Stimulated activated CD4-positive, alpha-beta T cell treated with anti-CD3 and anti-CD28 coated beads, Interleukin-12 subunit alpha, Interleukin-12 subunit beta, amount 100 ng/mL, for 4 hours (primary cell): ENCODE measurements at regions not wholly inside any gene's neighbourhood (a gene's known extent, or its start where the extent isn't known, plus 50 kb on each side); places are given as distances from the start of the nearest gene placed in this dataset.

ENCODE experiments used
- DNase-seq: peaks from one replicate; pipeline ENCODE4 v3.0.0-alpha.2; 2020

DNA sequence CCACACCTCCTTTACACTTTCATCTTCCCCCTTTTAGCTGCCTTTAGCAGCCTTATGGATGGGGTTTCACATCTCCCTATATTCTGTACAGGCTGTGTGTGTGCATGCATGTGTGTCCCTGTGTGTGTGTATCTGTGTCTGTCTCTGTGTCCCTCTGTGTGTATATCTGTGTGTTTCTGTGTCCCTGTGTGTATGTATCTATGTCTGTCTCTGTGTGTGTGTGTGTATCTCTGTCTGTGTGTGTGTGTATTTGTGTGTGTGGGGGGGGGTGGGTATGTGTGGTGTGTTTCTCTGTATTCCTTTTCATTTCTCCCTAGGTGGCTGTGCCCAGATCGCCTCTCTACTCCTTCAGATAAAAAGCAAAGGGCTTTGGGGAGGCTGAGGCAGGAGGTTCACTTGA lies 52.2 kb upstream of the CD83 start:
- DNase-seq = no peak

DNA sequence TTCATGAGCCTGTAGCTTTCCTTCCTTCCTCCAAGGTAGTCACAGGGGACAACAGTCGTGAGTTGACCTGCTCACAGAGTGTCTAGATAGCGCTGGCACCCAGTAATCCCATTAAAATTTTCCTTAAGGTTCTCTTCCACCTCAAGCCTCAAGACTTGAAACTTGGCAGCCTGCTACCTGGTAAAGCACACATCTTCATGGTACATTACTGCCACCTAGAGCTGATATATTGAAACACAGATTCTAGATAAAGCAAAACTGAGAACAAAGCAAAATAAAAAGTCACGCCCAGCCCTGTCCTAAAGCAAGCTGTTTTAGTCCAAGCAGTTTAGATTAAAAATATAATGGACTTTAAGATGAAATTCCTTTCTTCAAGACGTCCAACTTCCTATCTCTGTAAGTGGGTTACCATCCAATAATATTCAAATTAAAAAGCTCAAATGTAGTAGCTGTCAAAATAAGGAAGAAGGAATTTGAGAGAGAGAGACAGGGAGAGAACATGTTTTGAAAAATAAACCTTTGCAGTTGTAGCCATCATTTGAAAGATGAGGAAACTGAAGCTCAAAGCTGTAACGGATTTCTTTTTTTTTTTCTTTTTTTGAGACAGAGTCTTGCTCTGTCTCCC lies 50.7 kb upstream of the CD83 start:
- no peak for DNase-seq

- DNase-seq = no peak
Measured at GRCh38 chr6:14067656-14068055, 49.9 kb upstream of the CD83 start.
